CD14-positive monocyte (primary cell): ENCODE measurements at regions not wholly inside any gene's neighbourhood (a gene's known extent, or its start where the extent isn't known, plus 50 kb on each side); places are given as distances from the start of the nearest gene placed in this dataset.
A peak's percentile ranks its signal among the peaks of the same experiment; 100 is the strongest.

Experiments
- DNase-seq, 3 donors: peaks; one replicate each; pipeline ENCODE4 v3.0.0-alpha.2; 2011 to 2022
- H2AFZ ChIP-seq: 2 replicates; pipeline ENCODE4 v1.6.0; 2012; ENCODE audit warnings: mild to moderate bottlenecking, low read depth, low read length, inconsistent platforms; ENCODE audit not compliant: insufficient read depth, poor library complexity, severe bottlenecking
- H3K27ac ChIP-seq, 2 donors: 1 replicate in 1 of 2; 2 replicates in 1 of 2; pipeline ENCODE4 v1.5.1; 2012 to 2013; ENCODE audit warnings: low read length in 2 of 2, control low read depth in 1 of 2, inconsistent platforms in 1 of 2, low read depth in 1 of 2, mild to moderate bottlenecking in 1 of 2
- H3K27me3 ChIP-seq, 2 donors: one replicate each; pipeline versions ENCODE4 v1.6.0 to v1.6.1; 2011 to 2013; ENCODE audit warnings: low read length in 2 of 2; ENCODE audit not compliant: control insufficient read depth in 2 of 2, insufficient read depth in 2 of 2
- H3K36me3 ChIP-seq, 2 donors: replicated peaks in 1 of 2; 1 replicate in 1 of 2; 2 replicates in 1 of 2; pipeline versions ENCODE4 v1.5.1 to v1.6.1; 2012 to 2013; ENCODE audit warnings: low read length in 2 of 2, control low read depth in 1 of 2, inconsistent platforms in 1 of 2, mild to moderate bottlenecking in 1 of 2; ENCODE audit not compliant: insufficient read depth in 2 of 2, control insufficient read depth in 1 of 2
- H3K4me1 ChIP-seq, 2 donors: 1 replicate in 1 of 2; 2 replicates in 1 of 2; pipeline versions ENCODE4 v1.5.1 to v1.6.1; 2012 to 2013; ENCODE audit warnings: low read length in 2 of 2, control low read depth in 1 of 2, inconsistent platforms in 1 of 2, mild to moderate bottlenecking in 1 of 2, moderate library complexity in 1 of 2; ENCODE audit not compliant: insufficient read depth in 2 of 2, control insufficient read depth in 1 of 2
- H3K4me2 ChIP-seq: replicated peaks from 2 replicates; pipeline ENCODE3; 2012; ENCODE audit warnings: low read length, moderate library complexity, mild to moderate bottlenecking; ENCODE audit not compliant: poor library complexity, severe bottlenecking; ENCODE audit errors: extremely low read depth
- H3K4me3 ChIP-seq, 3 experiments: fragments of 200-600 bp in 1 of 3; sonication (generic) in 1 of 3; replicated peaks in 1 of 3; 1 replicate in 2 of 3; 2 replicates in 1 of 3; pipeline ENCODE4 v1.5.1; 2011 to 2013; ENCODE audit warnings: low read length in 3 of 3, mild to moderate bottlenecking in 3 of 3, control low read depth in 2 of 3, low read depth in 2 of 3, inconsistent platforms in 1 of 3, moderate library complexity in 1 of 3
- H3K79me2 ChIP-seq: 2 replicates; pipeline ENCODE4 v1.6.0; 2012; ENCODE audit warnings: mild to moderate bottlenecking, control low read depth, inconsistent platforms, low read length, moderate library complexity; ENCODE audit not compliant: insufficient read depth
- H3K9ac ChIP-seq: 2 replicates; pipeline ENCODE4 v1.6.0; 2017; ENCODE audit warnings: low read length, mild to moderate bottlenecking; ENCODE audit not compliant: insufficient read depth, poor library complexity, severe bottlenecking
- H3K9me3 ChIP-seq, 2 donors: replicated peaks in 1 of 2; 1 replicate in 1 of 2; 2 replicates in 1 of 2; pipeline versions ENCODE4 v1.5.1 to v1.6.1; 2012 to 2013; ENCODE audit warnings: low read length in 2 of 2, control low read depth in 1 of 2; ENCODE audit not compliant: control insufficient read depth in 1 of 2, insufficient read depth in 1 of 2
- H4K20me1 ChIP-seq: 2 replicates; pipeline ENCODE4 v1.6.0; 2012; ENCODE audit warnings: mild to moderate bottlenecking, low read length, control low read depth, moderate library complexity; ENCODE audit not compliant: insufficient read depth
- H3K27ac Mint-ChIP-seq, 7 donors: one replicate each; pipeline ENCODE4 v1.8.0; 2020; ENCODE audit warnings: mild to moderate bottlenecking in 7 of 7, mixed read lengths in 7 of 7, moderate library complexity in 6 of 7, inconsistent platforms in 2 of 7
- H3K27me3 Mint-ChIP-seq, 3 donors: one replicate each; pipeline ENCODE4 v1.8.0; 2021 to 2022; ENCODE audit warnings: low read depth in 3 of 3, mild to moderate bottlenecking in 3 of 3, mixed read lengths in 3 of 3, moderate library complexity in 3 of 3, inconsistent platforms in 1 of 3
- H3K36me3 Mint-ChIP-seq, 2 donors: one replicate each; pipeline ENCODE4 v1.8.0; 2020; ENCODE audit warnings: mixed read lengths in 2 of 2, inconsistent platforms in 1 of 2, mild to moderate bottlenecking in 1 of 2
- H3K4me1 Mint-ChIP-seq: one replicate; pipeline ENCODE4 v1.8.0; 2020; ENCODE audit warnings: mild to moderate bottlenecking, mixed read lengths
- H3K4me3 Mint-ChIP-seq, 2 donors: one replicate each; pipeline ENCODE4 v1.8.0; 2020; ENCODE audit warnings: mild to moderate bottlenecking in 2 of 2, mixed read lengths in 2 of 2, moderate library complexity in 1 of 2
- H3K9me3 Mint-ChIP-seq, 7 donors: one replicate each; pipeline ENCODE4 v1.8.0; 2020 to 2022; ENCODE audit warnings: mixed read lengths in 7 of 7, mild to moderate bottlenecking in 6 of 7, moderate library complexity in 6 of 7, inconsistent platforms in 2 of 7
- CTCF ChIP-seq: fragments of 200-600 bp; IDR thresholded peaks from one replicate; pipeline ENCODE4 v1.8.0; 2022; ENCODE audit warnings: antibody characterized with exemption, mild to moderate bottlenecking
- WGBS: methylation state at CpG from one replicate; pipeline ENCODE4 v1.1.5; 2013; ENCODE audit warnings: missing lambda C conversion rate; ENCODE audit not compliant: insufficient coverage; 5-methylcytosine and 5-hydroxymethylcytosine counted together
- intact Hi-C, 2 donors: fragments of 100-400 bp; cut with micrococcal nuclease; formaldehyde crosslinking; loops; one replicate each; pipeline versions ENCODE4 v1.15.0 to v1.15.1; 2023

GRCh38 chr6:144840619-144841018 is 555.5 kb downstream of the UTRN start:
- H3K4me1 Mint-ChIP-seq = no peaks in the 10 kb centered on the region
- H3K79me2 ChIP-seq = no peaks in the 10 kb centered on the region
- DNase-seq = no peak
- peaks cover 78 to 87% of the 10 kb centered on the region in 2 donors for H3K36me3 Mint-ChIP-seq
- H2AFZ ChIP-seq = no peak overlapping the region
- no peaks in the 10 kb centered on the region for H3K9me3 ChIP-seq
- no peak overlapping the region for H3K4me3 Mint-ChIP-seq
- H3K9ac ChIP-seq = no peak overlapping the region
- H3K27ac Mint-ChIP-seq = peak overlapping the region in 2 of 7 donors; percentile 47 to 54
- 95% methylated on average over 7 of the region's 10 CpGs for WGBS
- no peak overlapping the region for H3K27ac ChIP-seq
- no peaks in the 10 kb centered on the region for H3K9me3 Mint-ChIP-seq
- H3K4me3 ChIP-seq = no peak overlapping the region
- intact Hi-C loops = no loop called here
- no peak for TF ChIP-seq CTCF
- H3K27me3 ChIP-seq = no peaks in the 10 kb centered on the region
- H3K36me3 ChIP-seq = peaks cover 95 to 99% of the 10 kb centered on the region in 2 donors
- no peaks in the 10 kb centered on the region for H3K27me3 Mint-ChIP-seq
- no peak overlapping the region for H3K4me2 ChIP-seq
- no peaks in the 10 kb centered on the region for H3K4me1 ChIP-seq
- peaks cover 49% of the 10 kb centered on the region for H4K20me1 ChIP-seq

GRCh38 chr6:144843701-144844100 is 558.6 kb downstream of the UTRN start:
- H3K36me3 ChIP-seq = peaks cover 92 to 99% of the 10 kb centered on the region in 2 donors
- H3K27me3 Mint-ChIP-seq = peaks cover 0 to 2% (median 0%) of the 10 kb centered on the region in 3 donors
- H3K4me3 Mint-ChIP-seq = no peak overlapping the region
- no peak overlapping the region for H3K27ac Mint-ChIP-seq
- H3K4me1 ChIP-seq = no peaks in the 10 kb centered on the region
- no peaks in the 10 kb centered on the region for H3K4me1 Mint-ChIP-seq
- no peak overlapping the region for H3K4me2 ChIP-seq
- no peak overlapping the region for H3K9ac ChIP-seq
- no peak overlapping the region for H3K27ac ChIP-seq
- no peaks in the 10 kb centered on the region for H3K27me3 ChIP-seq
- no peak overlapping the region for H3K4me3 ChIP-seq
- peaks cover 77 to 85% of the 10 kb centered on the region in 2 donors for H3K36me3 Mint-ChIP-seq
- no peaks in the 10 kb centered on the region for H3K9me3 ChIP-seq
- no CpG with 5 or more reads among the region's 1 CpG for WGBS
- TF ChIP-seq CTCF = no peak
- no peaks in the 10 kb centered on the region for H3K79me2 ChIP-seq
- peaks cover 0 to 2% (median 0%) of the 10 kb centered on the region in 7 donors for H3K9me3 Mint-ChIP-seq
- intact Hi-C loops = no loop called here
- H4K20me1 ChIP-seq = peaks cover 21% of the 10 kb centered on the region
- DNase-seq = no peak
- no peak overlapping the region for H2AFZ ChIP-seq
